ENCODE measurements at regions not wholly inside any gene's neighbourhood (a gene's known extent, or its start where the extent isn't known, plus 50 kb on each side); places are given as distances from the start of the nearest gene placed in this dataset.

- Histone ChIP-seq H3K9me3 (no peaks in the 10 kb centered on the region), H3K27me3 (no peaks in the 10 kb centered on the region), H3K36me3 (no peaks in the 10 kb centered on the region), H3K4me3 (ENCODE audit: low read depth, low read length) (no peak overlapping the region), H3K4me1 (peaks cover 15% of the 10 kb centered on the region)
- TF ChIP-seq CTCF (IDR thresholded peaks at IDR 0.05; ENCODE audit: low read depth, low read length): no peak
- DNase-seq: no peak
Measured at GRCh38 chr15:91534976-91535375, 318.5 kb upstream of the SLCO3A1 start.

DNA sequence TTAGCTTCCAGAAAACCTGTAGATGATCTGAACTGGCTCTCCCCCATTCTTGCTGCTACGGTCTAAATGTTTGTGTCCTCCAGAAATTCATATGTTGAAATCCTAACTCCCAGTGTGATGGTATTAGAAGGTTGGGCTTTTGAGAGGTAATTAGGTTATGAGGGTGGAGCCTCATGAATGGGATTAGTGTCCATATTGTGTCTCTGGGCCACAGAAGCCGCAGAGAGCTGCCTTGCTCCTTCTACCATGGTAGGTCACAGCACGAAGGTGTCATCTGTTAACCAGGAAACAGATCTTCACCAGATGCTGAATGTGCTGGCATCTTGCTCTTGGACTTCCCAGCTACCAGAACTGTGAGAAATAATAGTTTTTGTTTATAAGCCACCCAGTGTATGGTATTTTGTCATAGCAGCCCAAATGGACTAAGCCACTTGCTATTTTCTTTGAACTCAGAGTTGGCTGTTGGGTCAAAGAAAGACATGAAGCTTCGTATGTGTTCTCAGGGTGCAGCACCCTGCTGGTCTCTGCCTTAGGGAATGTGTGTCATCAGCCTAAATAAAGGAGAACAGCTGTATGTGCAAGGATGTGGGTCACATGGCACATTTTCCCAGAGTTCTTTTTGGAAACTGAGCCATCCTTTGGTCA lies 317.5 kb upstream of the SLCO3A1 start:
- no peak for DNase-seq
- Histone ChIP-seq H3K27me3 (no peaks in the 10 kb centered on the region), H3K36me3 (no peaks in the 10 kb centered on the region), H3K4me1 (peaks cover 15% of the 10 kb centered on the region), H3K4me3 (ENCODE audit: low read depth, low read length) (no peak overlapping the region), H3K9me3 (no peaks in the 10 kb centered on the region)
- TF ChIP-seq CTCF (IDR thresholded peaks at IDR 0.05; ENCODE audit: low read depth, low read length): no peak

GRCh38 chr15:91537856-91538255 lies 315.7 kb upstream of the SLCO3A1 start:
- no peak for DNase-seq
- H3K36me3 ChIP-seq: no peaks in the 10 kb centered on the region
- H3K4me3 ChIP-seq (ENCODE audit: low read depth, low read length): no peak overlapping the region
- no peaks in the 10 kb centered on the region for H3K27me3 ChIP-seq
- no peak for TF ChIP-seq CTCF (IDR thresholded peaks at IDR 0.05; ENCODE audit: low read depth, low read length)
- peaks cover 15% of the 10 kb centered on the region for H3K4me1 ChIP-seq
- H3K9me3 ChIP-seq: no peaks in the 10 kb centered on the region

GRCh38 chr15:91538782-91539181 lies 314.7 kb upstream of the SLCO3A1 start:
- DNase-seq: no peak
- Histone ChIP-seq H3K4me3 (ENCODE audit: low read depth, low read length) (no peak overlapping the region), H3K9me3 (no peaks in the 10 kb centered on the region), H3K4me1 (peaks cover 15% of the 10 kb centered on the region), H3K27me3 (no peaks in the 10 kb centered on the region), H3K36me3 (no peaks in the 10 kb centered on the region)
- TF ChIP-seq CTCF (IDR thresholded peaks at IDR 0.05; ENCODE audit: low read depth, low read length): no peak

- DNase-seq: no peak
- no peaks in the 10 kb centered on the region for H3K9me3 ChIP-seq
- H3K36me3 ChIP-seq: no peaks in the 10 kb centered on the region
- no peak for TF ChIP-seq CTCF (IDR thresholded peaks at IDR 0.05; ENCODE audit: low read depth, low read length)
- no peak overlapping the region for H3K4me3 ChIP-seq (ENCODE audit: low read depth, low read length)
- no peaks in the 10 kb centered on the region for H3K27me3 ChIP-seq
- H3K4me1 ChIP-seq: peaks cover 8% of the 10 kb centered on the region
Measured at GRCh38 chr15:91541286-91541685, 312.2 kb upstream of the SLCO3A1 start.

- DNase-seq: no peak
- peaks cover 5% of the 10 kb centered on the region for H3K4me1 ChIP-seq
Measured at GRCh38 chr15:91542226-91542625, 311.3 kb upstream of the SLCO3A1 start.

More at GRCh38 chr15:91542226-91542625, 311.3 kb upstream of the SLCO3A1 start:
- no peak for TF ChIP-seq CTCF (IDR thresholded peaks at IDR 0.05; ENCODE audit: low read depth, low read length)
- H3K9me3 ChIP-seq: no peaks in the 10 kb centered on the region
- no peak overlapping the region for H3K4me3 ChIP-seq (ENCODE audit: low read depth, low read length)
- no peaks in the 10 kb centered on the region for H3K27me3 ChIP-seq
- H3K36me3 ChIP-seq: no peaks in the 10 kb centered on the region
